Heart left ventricle (tissue), 16 donors: ENCODE measurements at regions not wholly inside any gene's neighbourhood (a gene's known extent, or its start where the extent isn't known, plus 50 kb on each side); places are given as distances from the start of the nearest gene placed in this dataset.

Source experiments
- ATAC-seq, 4 donors: fragments of 200-7000 bp; cut with Tn5 transposase; one replicate each; pipeline ENCODE4 v1.9.1; 2020 to 2022; ENCODE audit warnings: moderate library complexity in 4 of 4, mild to moderate bottlenecking in 3 of 4, moderate number of reproducible peaks in 1 of 4
- DNase-seq, 5 donors: peaks; one replicate each; pipeline ENCODE4 v3.0.0-alpha.2; 2020
- H3K27ac ChIP-seq, 12 donors: fragments of 200-600 bp; sonication (generic) in 4 of 12; one replicate each; pipeline versions ENCODE4 v1.5.0 to v1.8.0; 2016 to 2022; ENCODE audit warnings: mild to moderate bottlenecking in 2 of 12
- H3K27me3 ChIP-seq, 9 donors: fragments of 200-600 bp; sonication (generic) in 2 of 9; one replicate each; pipeline versions ENCODE4 v1.5.1 to v1.8.0; 2016 to 2022; ENCODE audit warnings: mild to moderate bottlenecking in 3 of 9
- H3K36me3 ChIP-seq, 9 donors: fragments of 200-600 bp; sonication (generic) in 2 of 9; one replicate each; pipeline versions ENCODE4 v1.5.0 to v1.8.0; 2018 to 2022; ENCODE audit warnings: mild to moderate bottlenecking in 2 of 9
- H3K4me1 ChIP-seq, 12 donors: fragments of 200-600 bp; sonication (generic) in 4 of 12; one replicate each; pipeline versions ENCODE4 v1.5.0 to v1.8.0; 2016 to 2022; ENCODE audit warnings: mild to moderate bottlenecking in 3 of 12
- H3K4me3 ChIP-seq, 12 donors: fragments of 200-600 bp; sonication (generic) in 4 of 12; one replicate each; pipeline versions ENCODE4 v1.5.0 to v1.8.0; 2017 to 2022; ENCODE audit warnings: mild to moderate bottlenecking in 9 of 12, moderate library complexity in 4 of 12
- H3K9me3 ChIP-seq, 12 donors: fragments of 200-600 bp; sonication (generic) in 4 of 12; one replicate each; pipeline versions ENCODE4 v1.5.0 to v1.8.0; 2016 to 2022; ENCODE audit warnings: mild to moderate bottlenecking in 1 of 12
- POLR2A ChIP-seq, 2 donors: fragments of 450-650 bp; IDR thresholded peaks; one replicate each; pipeline ENCODE4 v1.6.1; 2017; ENCODE audit warnings: antibody characterized with exemption in 2 of 2, mild to moderate bottlenecking in 2 of 2, moderate library complexity in 2 of 2
- WGBS, 4 donors: extraction: QIAGEN DNeasy Blood & Tissue Kit in 2 of 4; methylation state at CpG; one replicate each; pipeline versions ENCODE4 v1.1.5 to v1.1.7; 2013 to 2018; 5-methylcytosine and 5-hydroxymethylcytosine counted together
- intact Hi-C, 10 donors: fragments of 100-400 bp; cut with DNase I; formaldehyde crosslinking; loops; one replicate each; pipeline versions ENCODE4 v1.11.1 to v1.14.2; 2022
- TF ChIP-seq, protein P1 (sequence below), 12 donors: fragments of 200-600 bp; sonication (generic) in 4 of 12; IDR thresholded peaks; one replicate each; pipeline versions ENCODE4 v1.5.0 to v1.8.0; 2018 to 2022; ENCODE audit warnings: antibody characterized with exemption in 12 of 12, mild to moderate bottlenecking in 5 of 12
- donor health status: ischemic (EF 13 %, LVEDD 7.1; RV severe dilation, severe dysfunction).
- donor health status: healthy with polysubstance abuse.
- donor health status: DM: no; HTN: yes; CAD: no.
- donor health status: DM: no; HTN: no; CAD: no.
- donor health status: ischemic (EF 25% LVEDD 6.9; RV normal size, moderate dysfunction).
- donor health status: ischemic (EF 25% LVEDD 5.7; RV mildly dilated, moderate dysfunction).
- donor health status: healthy.
- donor health status: DM: yes; HTN: yes; CAD: no.
- donor health status: ischemic (EF 35%, LVEDD 5.7; RV mildly dilated, moderate dysfunction).
- donor health status: nonischemic (EF 11% LVEDD 7.7; RV severe dilation, severe dysfunction).
- donor health status: DM: yes; HTN: yes; CAD: no.
- donor health status: PGD.
- donor health status: ischemic (EF 29% LVEDD 5.4; RV normal size, mild dysfunction).
- donor health status: nonischemic (EF 23%, LVEDD 6.1; RV moderate dilation, normal function).

- TF ChIP-seq, protein P1, sequence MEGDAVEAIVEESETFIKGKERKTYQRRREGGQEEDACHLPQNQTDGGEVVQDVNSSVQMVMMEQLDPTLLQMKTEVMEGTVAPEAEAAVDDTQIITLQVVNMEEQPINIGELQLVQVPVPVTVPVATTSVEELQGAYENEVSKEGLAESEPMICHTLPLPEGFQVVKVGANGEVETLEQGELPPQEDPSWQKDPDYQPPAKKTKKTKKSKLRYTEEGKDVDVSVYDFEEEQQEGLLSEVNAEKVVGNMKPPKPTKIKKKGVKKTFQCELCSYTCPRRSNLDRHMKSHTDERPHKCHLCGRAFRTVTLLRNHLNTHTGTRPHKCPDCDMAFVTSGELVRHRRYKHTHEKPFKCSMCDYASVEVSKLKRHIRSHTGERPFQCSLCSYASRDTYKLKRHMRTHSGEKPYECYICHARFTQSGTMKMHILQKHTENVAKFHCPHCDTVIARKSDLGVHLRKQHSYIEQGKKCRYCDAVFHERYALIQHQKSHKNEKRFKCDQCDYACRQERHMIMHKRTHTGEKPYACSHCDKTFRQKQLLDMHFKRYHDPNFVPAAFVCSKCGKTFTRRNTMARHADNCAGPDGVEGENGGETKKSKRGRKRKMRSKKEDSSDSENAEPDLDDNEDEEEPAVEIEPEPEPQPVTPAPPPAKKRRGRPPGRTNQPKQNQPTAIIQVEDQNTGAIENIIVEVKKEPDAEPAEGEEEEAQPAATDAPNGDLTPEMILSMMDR (IDR thresholded peaks at IDR 0.05): no peak
- no peaks in the 10 kb centered on the region for H3K36me3 ChIP-seq
- no peaks in the 10 kb centered on the region for H3K27me3 ChIP-seq
- intact Hi-C loops: loop anchor here in 1 of 10 donors (5.0 kb wide), 1 partner anchor 182 kb away; no protein-coding TSS in a partner anchor
- WGBS, 4 donors: 79 to 85% (median 81%) methylated on average over 4 of the region's 4 CpGs
- H3K27ac ChIP-seq: no peak overlapping the region
- ATAC-seq (no peak), DNase-seq (no peak)
- H3K4me1 ChIP-seq: peaks cover 0 to 35% (median 5%) of the 10 kb centered on the region in 12 donors
- no peak overlapping the region for H3K4me3 ChIP-seq
- peaks cover 0 to 12% (median 0%) of the 10 kb centered on the region in 12 donors for H3K9me3 ChIP-seq
These were observed 72.1 kb upstream of the BMAL1 start for GRCh38 chr11:13205486-13205885.

DNA sequence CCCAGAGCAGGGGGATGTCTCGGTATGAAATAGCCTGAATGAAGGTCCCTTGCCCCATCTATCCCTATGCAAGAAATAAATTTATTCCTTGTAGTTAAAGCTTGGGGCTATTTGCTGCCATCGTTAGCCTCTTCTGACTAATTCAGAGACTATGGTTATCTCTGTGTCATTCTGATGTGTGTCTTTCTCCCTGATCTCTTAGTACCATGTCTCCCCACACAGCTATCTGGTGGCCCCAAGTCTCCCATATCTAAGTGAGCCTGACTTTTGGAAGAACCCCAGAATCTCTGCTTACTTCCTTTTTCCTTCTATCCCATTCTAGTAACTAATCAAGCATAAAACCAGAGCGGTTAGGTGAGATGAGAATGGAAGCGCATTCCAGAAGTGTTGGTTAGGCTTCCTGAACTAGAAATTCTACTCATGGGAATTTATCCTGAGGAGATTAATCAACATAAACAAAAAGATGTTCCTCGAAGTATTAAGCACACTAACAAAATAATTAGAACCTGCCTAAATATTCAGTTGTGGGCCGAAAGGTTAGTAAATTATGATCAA, 71.4 kb upstream of the BMAL1 start:
- DNase-seq (no peak), ATAC-seq (no peak)
- 79 to 95% (median 88%) methylated on average over 6 of the region's 6 CpGs for WGBS, 4 donors
- H3K36me3 ChIP-seq: no peaks in the 10 kb centered on the region
- H3K27ac ChIP-seq: no peak overlapping the region
- H3K9me3 ChIP-seq: peaks cover 0 to 8% (median 0%) of the 10 kb centered on the region in 12 donors
- no peak for TF ChIP-seq POLR2A (IDR thresholded peaks at IDR 0.05)
- TF ChIP-seq, protein P1 (IDR thresholded peaks at IDR 0.05): no peak
- no peak overlapping the region for H3K4me3 ChIP-seq
- intact Hi-C loops: loop anchor here in 1 of 10 donors (5.0 kb wide), 1 partner anchor 181 kb away; no protein-coding TSS in a partner anchor
- H3K27me3 ChIP-seq: no peaks in the 10 kb centered on the region
- peaks cover 0 to 35% (median 5%) of the 10 kb centered on the region in 12 donors for H3K4me1 ChIP-seq

- H3K4me3 ChIP-seq: peak overlapping the region in 7 of 12 donors; percentile 20 to 52 (median 46)
- H3K27ac ChIP-seq: peak overlapping the region in 6 of 12 donors; percentile 8 to 87 (median 59)
- H3K9me3 ChIP-seq: no peaks in the 10 kb centered on the region
- ATAC-seq (no peak), DNase-seq (no peak)
- H3K27me3 ChIP-seq: no peaks in the 10 kb centered on the region
- no peaks in the 10 kb centered on the region for H3K36me3 ChIP-seq
- peaks cover 0 to 35% (median 5%) of the 10 kb centered on the region in 12 donors for H3K4me1 ChIP-seq
- intact Hi-C loops: loop anchor here in 1 of 10 donors (5.0 kb wide), 1 partner anchor 180 kb away; no protein-coding TSS in a partner anchor
- 77 to 81% (median 80%) methylated on average over 3 of the region's 3 CpGs for WGBS, 4 donors
- TF ChIP-seq POLR2A (IDR thresholded peaks at IDR 0.05): no peak
- TF ChIP-seq, protein P1 (IDR thresholded peaks at IDR 0.05): no peak
These were observed 70.3 kb upstream of the BMAL1 start for GRCh38 chr11:13207270-13207664.

DNA sequence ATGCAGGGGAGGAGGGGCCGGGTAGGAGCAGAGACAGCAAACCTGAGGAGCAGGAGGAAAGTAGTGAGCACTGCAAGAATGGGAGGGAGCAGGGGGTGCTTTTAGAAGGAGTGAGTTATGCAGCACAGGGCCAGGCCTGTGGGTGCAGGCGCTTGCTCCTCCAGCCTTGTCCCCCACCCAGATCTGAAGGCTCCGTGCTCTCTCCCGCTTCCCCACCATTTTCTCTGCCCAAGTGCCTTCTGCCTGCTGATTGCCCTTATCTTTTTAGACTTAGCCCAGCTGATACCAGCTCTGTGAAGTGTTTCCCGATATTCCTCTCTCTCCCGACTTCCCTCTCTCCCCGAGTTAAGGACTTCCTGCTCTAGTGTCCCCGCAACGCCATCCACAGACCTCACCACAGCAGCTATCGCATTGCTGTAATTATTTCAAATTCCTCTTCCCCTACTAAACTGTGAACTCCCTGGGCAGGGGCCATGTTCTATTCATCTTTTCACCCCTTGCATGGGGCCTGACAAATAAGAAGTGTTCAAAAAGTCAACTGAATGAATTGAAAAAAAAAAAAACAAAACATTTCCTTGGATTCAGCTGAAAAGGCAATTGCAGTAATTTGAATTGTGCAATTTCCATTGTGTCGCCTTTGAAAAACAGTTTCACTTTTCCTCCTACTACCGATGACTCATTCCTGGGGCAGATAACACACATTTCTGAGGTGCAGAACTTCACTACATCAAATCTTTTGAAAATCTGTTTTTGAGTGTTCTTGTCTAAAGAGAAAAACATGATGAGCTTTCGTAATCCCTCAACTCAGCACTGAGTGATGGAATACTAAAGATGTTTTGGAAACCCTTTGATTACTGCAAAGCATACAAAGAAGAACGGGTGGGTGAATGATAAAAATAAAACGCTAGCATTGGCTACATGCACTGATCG, 69.7 kb upstream of the BMAL1 start:
- peak overlapping the region in 10 of 12 donors; percentile 8 to 87 (median 40) for H3K27ac ChIP-seq

More for the DNA sequence above, 69.7 kb upstream of the BMAL1 start:
- peak overlapping the region in 11 of 12 donors; percentile 1 to 52 (median 42) for H3K4me3 ChIP-seq
- 30 to 33% (median 32%) methylated on average over 16 of the region's 16 CpGs for WGBS, 4 donors
- DNase-seq (peak in 2 of 5 donors; percentile 21 to 41), ATAC-seq (peak in 3 of 4 donors; percentile 57 to 72 (median 69))
- peaks cover 0 to 35% (median 5%) of the 10 kb centered on the region in 12 donors for H3K4me1 ChIP-seq
- no peaks in the 10 kb centered on the region for H3K36me3 ChIP-seq
- no peaks in the 10 kb centered on the region for H3K27me3 ChIP-seq
- TF ChIP-seq POLR2A (IDR thresholded peaks at IDR 0.05): no peak
- no peaks in the 10 kb centered on the region for H3K9me3 ChIP-seq
- intact Hi-C loops: loop anchor here in 3 of 10 donors (2.0 to 5.0 kb wide), 3 partner anchors 129 to 179 kb away; no protein-coding TSS in a partner anchor
